Choroid plexus epithelial cell (primary cell): ENCODE measurements at regions not wholly inside any gene's neighbourhood (a gene's known extent, or its start where the extent isn't known, plus 50 kb on each side); places are given as distances from the start of the nearest gene placed in this dataset.

ENCODE experiments used
- DNase-seq: peaks from one replicate; pipeline ENCODE4 v3.0.0-alpha.2; 2010; ENCODE audit warnings: low read depth
- H3K4me3 ChIP-seq: 2 replicates; pipeline ENCODE4 v1.5.1; 2011; ENCODE audit warnings: low read depth, mild to moderate bottlenecking, control low read depth, low read length, moderate library complexity
- CTCF ChIP-seq: conservative IDR thresholded peaks from 2 replicates; pipeline ENCODE4 v1.5.1; 2011; ENCODE audit warnings: low read depth, mild to moderate bottlenecking, control low read depth, inconsistent platforms, low read length, moderate library complexity

DNA sequence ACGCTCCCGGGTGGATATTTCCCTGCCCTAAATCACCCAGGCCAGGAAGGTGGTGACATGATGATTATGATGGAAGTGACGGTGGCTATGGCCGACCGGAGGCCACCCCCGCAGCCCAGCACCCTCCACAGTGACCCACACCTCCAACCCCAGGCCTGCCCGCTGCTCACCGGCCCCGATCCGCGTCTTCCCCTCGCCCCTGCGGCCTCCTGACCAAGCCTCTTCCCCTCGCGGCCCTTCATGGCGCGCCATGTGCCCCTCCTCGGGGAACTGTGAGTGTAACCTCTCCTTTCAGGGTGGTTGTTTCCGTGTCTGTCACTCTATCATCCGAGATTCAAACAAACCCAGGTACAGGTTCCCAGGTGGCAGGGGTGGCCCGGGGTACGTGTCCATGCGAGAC is 78.3 kb downstream of the UNCX start:
- no peak for TF ChIP-seq CTCF
- H3K4me3 ChIP-seq: no peak overlapping the region
- no peak for DNase-seq

- no peak for TF ChIP-seq CTCF
- no peak for DNase-seq
- H3K4me3 ChIP-seq: no peak overlapping the region
Measured at GRCh38 chr7:1311406-1312135, 78.9 kb downstream of the UNCX start.

GRCh38 chr7:1312136-1313070 is 79.7 kb downstream of the UNCX start:
- TF ChIP-seq CTCF: no peak
- DNase-seq: no peak
- H3K4me3 ChIP-seq: no peak overlapping the region

DNA sequence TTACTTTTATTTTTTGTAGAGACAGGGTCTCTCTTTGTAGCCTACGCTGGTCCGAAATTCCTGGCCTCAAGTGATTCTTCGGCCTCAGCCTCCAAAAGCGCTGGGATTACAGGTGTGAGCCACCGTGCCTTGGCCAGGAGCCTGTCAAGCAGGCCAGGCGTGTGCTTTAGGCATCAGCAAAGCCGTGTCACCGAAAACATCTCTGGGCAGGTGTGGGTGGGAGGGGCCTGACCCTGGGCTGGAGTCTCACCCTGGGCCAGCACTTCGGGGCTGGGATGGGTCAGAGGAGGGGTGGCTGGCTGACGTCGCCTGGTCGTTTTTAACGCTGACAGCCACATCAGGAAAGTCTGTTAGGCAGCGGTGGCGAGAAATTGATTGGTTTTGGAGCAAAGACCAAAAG is 80.9 kb downstream of the UNCX start:
- no peak for TF ChIP-seq CTCF
- no peak for DNase-seq
- no peak overlapping the region for H3K4me3 ChIP-seq

GRCh38 chr7:1314021-1314907 is 81.6 kb downstream of the UNCX start:
- no peak for TF ChIP-seq CTCF
- no peak for DNase-seq
- no peak overlapping the region for H3K4me3 ChIP-seq

GRCh38 chr7:1314908-1315450 is 82.3 kb downstream of the UNCX start:
- no peak overlapping the region for H3K4me3 ChIP-seq
- no peak for DNase-seq

More at GRCh38 chr7:1314908-1315450, 82.3 kb downstream of the UNCX start:
- no peak for TF ChIP-seq CTCF
